H4 (cell line): ENCODE measurements at regions not wholly inside any gene's neighbourhood (a gene's known extent, or its start where the extent isn't known, plus 50 kb on each side); places are given as distances from the start of the nearest gene placed in this dataset.

Experiments used
- DNase-seq: peaks from one replicate; pipeline ENCODE4 v3.0.0-alpha.2; 2015; ENCODE audit warnings: low spot score

DNA sequence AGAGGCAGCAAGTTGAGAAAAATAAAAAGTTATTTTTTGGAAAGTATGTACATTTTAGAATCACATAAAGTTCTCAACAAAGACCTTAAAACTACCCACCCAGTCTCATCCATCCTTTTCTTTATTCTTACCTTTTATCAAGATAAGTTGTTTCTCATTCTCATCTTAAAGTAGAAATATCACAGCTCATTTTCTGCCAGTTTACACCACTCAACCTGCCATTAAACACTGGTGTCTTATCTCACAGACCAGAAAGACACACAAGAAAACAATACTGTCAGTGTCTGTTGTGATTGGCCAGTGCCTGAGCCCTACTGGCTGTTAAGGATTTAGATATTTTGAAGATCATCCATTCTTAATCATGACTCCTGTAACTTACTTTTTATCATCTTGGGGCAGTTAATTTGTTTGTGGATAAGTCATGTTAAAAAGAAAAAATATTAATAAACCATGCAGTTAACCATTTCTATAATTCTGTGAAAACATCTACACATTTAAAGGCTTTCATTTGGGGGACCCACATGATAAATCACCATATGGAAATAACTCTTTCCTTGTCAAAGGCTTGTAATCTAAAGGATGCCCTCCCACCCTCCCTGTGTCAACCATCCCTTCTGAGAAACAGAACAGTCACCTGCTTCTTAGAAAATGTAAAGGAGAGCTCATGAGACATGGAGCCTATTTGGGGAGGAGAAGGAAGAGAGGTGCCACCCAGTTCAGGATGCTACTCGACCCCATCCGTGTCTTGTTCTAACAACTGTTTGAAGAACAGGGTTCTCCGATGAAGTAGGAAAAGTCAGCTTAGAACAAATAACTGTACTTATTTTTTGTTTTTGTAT is 897.2 kb upstream of the INTU start:
- DNase-seq: no peak

- DNase-seq: no peak
Observed at GRCh38 chr4:126736133-126736518, 896.6 kb upstream of the INTU start.

DNA sequence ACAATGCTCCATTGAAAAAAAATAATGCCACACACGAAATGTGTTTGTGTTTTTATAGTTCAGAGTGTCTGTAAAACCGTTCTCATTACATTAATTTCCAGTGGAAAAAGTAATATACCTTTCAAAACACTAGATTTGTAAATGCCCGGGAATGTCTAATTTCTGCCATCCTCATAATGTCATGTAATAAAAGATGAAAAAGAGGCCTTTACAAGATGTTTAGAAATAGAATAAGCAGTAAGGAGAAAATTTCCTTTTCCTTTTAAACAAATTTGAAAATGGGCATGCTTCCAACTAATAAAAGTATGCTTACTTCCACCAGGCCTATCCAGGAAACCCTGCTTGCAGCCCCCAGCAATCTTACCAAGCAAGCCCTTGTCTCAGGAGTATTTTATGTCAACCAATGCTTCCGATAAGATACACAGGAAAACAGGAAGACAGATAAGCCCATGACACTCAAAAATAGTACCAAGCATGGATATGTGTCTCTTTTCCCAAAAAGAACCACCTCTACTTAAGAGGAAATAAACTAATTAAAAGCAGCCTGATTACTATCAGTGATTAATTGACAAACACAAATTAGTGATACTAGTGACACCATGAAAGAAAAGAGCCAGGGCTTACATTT is 894.7 kb upstream of the INTU start:
- no peak for DNase-seq

DNA sequence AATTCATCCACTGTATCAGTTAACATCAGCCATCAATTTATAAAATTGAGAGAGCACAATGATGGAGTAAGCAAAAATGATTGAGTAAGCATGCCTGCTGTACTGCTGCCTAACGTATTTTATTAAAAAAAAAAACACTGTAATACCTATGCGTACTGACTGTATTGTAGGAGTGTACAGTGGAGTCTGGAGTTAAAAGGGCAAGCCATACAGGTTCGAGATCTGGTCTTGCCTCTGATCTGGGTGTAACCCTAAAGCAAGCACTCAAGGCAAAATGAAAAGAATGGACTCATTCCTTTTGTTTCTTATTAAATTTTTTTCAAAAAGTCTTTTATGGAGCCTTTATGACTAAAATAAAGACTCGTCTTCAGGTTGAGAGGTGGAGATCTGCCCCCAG is 894.2 kb upstream of the INTU start:
- DNase-seq: no peak

- no peak for DNase-seq
Observed at GRCh38 chr4:126738926-126739325, 893.8 kb upstream of the INTU start.

- DNase-seq: no peak
Observed at GRCh38 chr4:126740687-126741086, 892.1 kb upstream of the INTU start.

- no peak for DNase-seq
Observed at GRCh38 chr4:126742048-126742447, 890.7 kb upstream of the INTU start.

DNA sequence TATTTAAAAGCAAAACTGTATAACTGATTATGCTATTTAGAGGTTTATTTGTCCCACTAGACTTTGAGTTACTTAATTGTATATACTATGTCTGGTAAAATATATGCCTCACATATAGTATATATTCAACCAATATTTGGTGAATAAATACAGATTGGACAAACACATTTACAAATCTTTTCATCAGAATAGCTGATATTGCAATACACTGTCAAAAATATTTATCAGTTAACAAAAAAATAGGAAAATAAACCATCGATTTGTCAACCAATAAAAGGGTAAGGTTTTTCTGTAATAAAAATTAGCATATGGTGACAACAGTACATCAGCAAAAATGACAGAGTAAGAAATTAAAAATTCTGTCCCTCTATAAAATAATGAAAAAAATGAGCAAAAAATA is 889.9 kb upstream of the INTU start:
- no peak for DNase-seq

DNA sequence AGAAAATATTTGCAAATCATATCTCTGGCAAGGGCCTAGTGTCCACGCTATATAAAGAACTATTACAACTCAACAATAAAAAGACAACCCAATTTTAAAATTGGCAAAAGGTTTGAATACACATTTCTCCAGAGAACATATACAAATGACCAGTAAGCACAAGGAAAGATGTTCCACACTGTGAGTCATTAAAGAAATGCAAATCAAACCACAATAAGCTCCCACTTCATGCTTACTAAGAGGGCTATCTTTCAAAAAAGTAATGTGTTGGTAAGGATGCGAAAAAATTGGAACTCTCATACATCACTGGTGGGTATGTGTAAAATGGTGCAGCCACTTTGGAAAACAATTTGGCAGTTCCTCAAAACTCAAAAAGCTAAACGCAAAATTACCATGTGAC is 884.0 kb upstream of the INTU start:
- DNase-seq: no peak

DNA sequence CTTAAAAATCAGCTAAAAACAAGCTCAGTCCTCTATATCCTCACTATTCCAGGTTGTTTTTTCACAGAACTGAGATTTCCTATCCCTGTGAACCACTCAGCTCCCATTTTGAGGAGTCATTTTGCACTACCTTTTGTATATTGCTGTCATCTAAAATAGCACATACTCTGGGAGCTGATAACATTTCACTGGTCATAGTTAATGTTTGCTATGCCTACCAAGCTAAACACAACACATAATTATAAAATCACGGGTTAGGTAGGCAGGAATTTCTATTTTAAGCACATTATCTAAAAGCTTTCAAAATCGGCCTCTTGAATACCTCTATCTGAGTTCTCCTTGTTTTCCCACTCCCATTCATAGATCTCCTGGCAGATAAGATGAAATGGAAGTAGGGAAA is 882.0 kb upstream of the INTU start:
- no peak for DNase-seq

- no peak for DNase-seq
Observed at GRCh38 chr4:126752126-126752525, 880.6 kb upstream of the INTU start.

DNA sequence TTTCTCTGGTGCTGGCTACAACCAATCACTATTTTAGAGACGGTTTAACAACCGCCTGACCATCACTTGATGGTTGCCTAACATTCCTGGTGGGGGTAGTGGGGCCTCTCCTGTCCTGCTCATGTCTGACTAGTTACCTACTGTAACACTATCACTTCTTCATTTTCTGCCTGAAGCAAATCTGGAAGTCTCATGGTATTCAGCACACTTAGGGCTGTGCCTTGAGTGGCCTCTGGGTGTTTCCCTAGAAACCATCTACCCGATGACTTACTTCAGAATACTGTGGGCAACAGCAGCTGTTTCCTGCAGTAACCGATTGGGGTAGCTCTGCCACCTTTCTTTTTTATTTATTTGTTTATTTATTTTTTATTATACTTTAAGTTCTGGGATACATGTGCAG is 880.1 kb upstream of the INTU start:
- no peak for DNase-seq

DNA sequence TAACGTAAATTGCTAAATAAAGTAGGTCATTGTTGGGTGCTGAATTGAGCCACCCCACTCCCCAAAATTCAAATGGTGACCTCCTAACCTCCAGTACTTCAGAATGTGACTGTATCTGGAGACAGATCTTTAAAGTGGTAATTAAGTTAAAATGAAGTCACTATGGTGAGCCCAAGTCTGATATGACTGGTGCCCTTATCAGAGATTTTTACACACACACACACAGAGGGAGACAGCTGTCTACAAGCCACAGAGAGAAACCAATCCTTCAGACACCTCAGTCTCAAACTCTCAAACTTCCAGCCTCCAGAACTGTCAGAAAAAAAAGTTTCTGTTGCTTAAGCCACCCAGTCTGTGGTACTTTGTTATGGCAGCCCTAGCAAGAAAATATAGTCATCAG is 879.2 kb upstream of the INTU start:
- no peak for DNase-seq

DNA sequence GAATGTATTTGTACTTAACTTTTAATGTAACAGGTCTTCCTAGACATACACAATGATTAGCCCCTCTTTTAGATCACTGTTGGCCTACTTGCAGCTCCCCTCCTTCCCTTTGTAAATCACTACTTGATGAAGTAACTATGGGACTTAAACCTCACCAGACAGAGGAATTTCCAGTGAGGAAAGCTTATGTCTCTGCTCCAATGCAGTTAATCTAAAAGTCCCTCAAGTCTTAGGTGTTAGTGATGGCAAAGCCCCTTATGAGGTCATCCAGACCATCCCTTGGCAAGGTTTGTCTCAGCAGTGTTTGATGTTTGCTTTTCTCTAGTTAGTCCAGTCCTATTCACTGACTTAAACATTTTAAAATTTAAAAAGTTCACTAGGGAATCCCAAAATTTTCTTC is 877.3 kb upstream of the INTU start:
- DNase-seq: no peak

- no peak for DNase-seq
Observed at GRCh38 chr4:126756050-126756829, 876.5 kb upstream of the INTU start.

- peak; percentile 14 for DNase-seq
Observed at GRCh38 chr4:126757219-126757618, 875.5 kb upstream of the INTU start.

- DNase-seq: no peak
Observed at GRCh38 chr4:126758493-126758892, 874.3 kb upstream of the INTU start.

GRCh38 chr4:126761947-126762662 is 870.7 kb upstream of the INTU start:
- no peak for DNase-seq

DNA sequence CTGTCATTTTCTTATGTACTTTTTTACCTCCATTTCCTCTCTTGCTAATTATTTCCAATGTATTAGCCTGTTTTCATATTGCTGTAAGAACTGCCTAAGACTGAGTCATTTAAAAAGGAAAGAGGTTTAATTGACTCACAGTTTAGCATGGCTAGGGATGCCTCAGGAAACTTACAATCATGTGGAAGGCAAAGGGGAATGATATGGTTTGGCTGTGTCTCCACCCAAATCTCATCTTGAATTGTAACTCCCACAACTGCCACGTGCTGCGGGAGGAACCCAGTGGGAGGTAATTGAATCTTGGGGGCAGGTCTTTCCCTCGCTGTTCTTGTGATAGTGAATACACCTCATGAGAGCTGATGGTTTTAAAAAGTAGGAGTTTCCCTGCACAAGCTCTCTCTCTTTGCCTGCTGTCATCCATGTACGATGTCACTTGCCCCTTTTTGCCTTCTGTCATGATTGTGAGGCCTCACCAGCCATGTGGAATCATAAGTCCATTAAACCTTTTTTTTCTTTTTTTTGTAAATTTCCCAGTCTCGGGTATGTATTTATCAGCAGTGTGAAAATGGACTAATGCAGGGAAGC is 870.0 kb upstream of the INTU start:
- DNase-seq: no peak

GRCh38 chr4:126766241-126766640 is 866.5 kb upstream of the INTU start:
- no peak for DNase-seq

- DNase-seq: no peak
Observed at GRCh38 chr4:126768338-126768737, 864.4 kb upstream of the INTU start.
